ENCODE measurements at regions not wholly inside any gene's neighbourhood (a gene's known extent, or its start where the extent isn't known, plus 50 kb on each side); places are given as distances from the start of the nearest gene placed in this dataset.
"Not testable (repeated sequence)": the region's sequence is repeated elsewhere in the genome, so short reads cannot be mapped to it uniquely, and the experiment has no call there.

DNA sequence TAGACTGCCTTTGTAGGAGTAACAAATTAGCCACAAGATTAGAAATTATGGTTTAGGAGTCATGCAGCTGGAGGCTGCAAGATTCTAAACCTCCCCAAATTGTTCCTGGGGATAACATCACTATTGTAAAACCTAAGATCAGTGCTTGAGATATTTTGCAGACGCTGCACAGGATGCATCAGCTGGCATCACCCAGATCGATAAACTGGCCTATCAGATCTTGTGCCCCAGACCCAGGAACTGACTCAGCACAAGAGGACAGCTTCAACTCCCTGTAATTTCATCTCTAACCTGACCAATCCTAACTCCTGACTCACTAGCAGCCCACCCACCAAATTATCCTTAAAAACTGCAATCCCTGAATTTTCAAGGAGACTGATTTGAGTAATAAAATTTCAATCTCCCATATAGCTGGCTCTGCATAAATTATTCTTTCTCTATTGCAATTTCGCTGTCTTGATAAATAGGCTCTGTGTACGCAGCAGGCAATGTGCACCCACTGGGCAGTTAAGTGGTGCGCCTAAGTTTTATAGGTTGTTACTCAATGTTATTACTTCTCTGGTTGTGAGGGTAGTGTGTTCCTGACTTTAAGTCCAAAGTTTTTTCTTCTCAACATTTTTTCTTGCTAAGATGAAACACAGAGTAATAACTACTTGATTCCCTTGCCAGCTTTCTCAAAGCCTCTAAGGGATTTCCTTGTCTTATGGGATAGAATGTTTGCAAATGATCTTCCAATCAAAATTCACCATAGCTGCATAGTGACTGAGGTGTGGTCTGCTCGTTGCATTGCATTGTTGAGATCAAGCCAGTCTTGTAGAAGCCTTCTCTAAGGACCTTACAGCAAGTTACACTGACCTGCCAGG is 312.3 kb upstream of the DKK2 start:
- Mint-ChIP-seq H3K27me3 (ENCODE audit: unreplicated experiment) (no peaks in the 10 kb centered on the region), H3K4me1 (ENCODE audit: low read depth, unreplicated experiment) (peaks cover 5% of the 10 kb centered on the region), H3K36me3 (ENCODE audit: unreplicated experiment) (no peaks in the 10 kb centered on the region), H3K4me3 (ENCODE audit: unreplicated experiment) (no peak overlapping the region), H3K27ac (ENCODE audit: unreplicated experiment) (no peak overlapping the region), H3K9me3 (ENCODE audit: unreplicated experiment) (no peaks in the 10 kb centered on the region)
- no peak for TF ChIP-seq CTCF (IDR thresholded peaks at IDR 0.05; ENCODE audit: partially characterized antibody, unreplicated experiment)
- DNase-seq, result no peak

DNA sequence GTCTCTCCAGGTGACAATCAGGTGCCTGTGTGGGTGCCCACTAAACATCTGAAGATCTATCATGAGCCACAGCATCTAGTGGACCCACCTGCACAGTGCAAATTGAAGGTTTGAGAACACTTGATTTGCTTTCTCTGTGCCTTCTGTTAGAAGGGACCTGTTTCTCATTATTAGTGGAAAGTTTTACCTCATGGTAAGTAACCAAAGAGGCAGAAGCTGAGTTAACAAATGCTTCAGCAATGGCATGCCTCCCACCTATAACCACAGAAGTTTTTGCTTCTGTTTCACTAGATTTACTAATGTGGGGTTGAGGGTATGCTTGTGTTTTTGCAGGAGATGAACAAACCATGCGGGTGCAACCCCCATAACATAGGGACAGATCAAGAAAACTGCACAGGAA is 297.4 kb upstream of the DKK2 start:
- H3K4me3 Mint-ChIP-seq (ENCODE audit: unreplicated experiment), result no peak overlapping the region
- H3K36me3 Mint-ChIP-seq (ENCODE audit: unreplicated experiment), result peaks cover 3% of the 10 kb centered on the region
- TF ChIP-seq CTCF (IDR thresholded peaks at IDR 0.05; ENCODE audit: partially characterized antibody, unreplicated experiment), result no peak
- no peak for DNase-seq
- H3K9me3 Mint-ChIP-seq (ENCODE audit: unreplicated experiment), result peaks cover 2% of the 10 kb centered on the region
- H3K27ac Mint-ChIP-seq (ENCODE audit: unreplicated experiment), result no peak overlapping the region
- peaks cover 3% of the 10 kb centered on the region for H3K27me3 Mint-ChIP-seq (ENCODE audit: unreplicated experiment)
- no peaks in the 10 kb centered on the region for H3K4me1 Mint-ChIP-seq (ENCODE audit: low read depth, unreplicated experiment)

GRCh38 chr4:107332656-107333055 is 296.5 kb upstream of the DKK2 start:
- not testable (repeated sequence) for DNase-seq; H3K9me3 Mint-ChIP-seq (ENCODE audit: unreplicated experiment); H3K4me1 Mint-ChIP-seq (ENCODE audit: low read depth, unreplicated experiment); H3K27ac Mint-ChIP-seq (ENCODE audit: unreplicated experiment); H3K27me3 Mint-ChIP-seq (ENCODE audit: unreplicated experiment); H3K4me3 Mint-ChIP-seq (ENCODE audit: unreplicated experiment)
- peaks cover 10% of the 10 kb centered on the region for H3K36me3 Mint-ChIP-seq (ENCODE audit: unreplicated experiment)

- TF ChIP-seq CTCF (IDR thresholded peaks at IDR 0.05; ENCODE audit: partially characterized antibody, unreplicated experiment), result no peak
- peaks cover 10% of the 10 kb centered on the region for H3K36me3 Mint-ChIP-seq (ENCODE audit: unreplicated experiment)
- peaks cover 2% of the 10 kb centered on the region for H3K9me3 Mint-ChIP-seq (ENCODE audit: unreplicated experiment)
Measured at GRCh38 chr4:107330916-107331315, 294.8 kb upstream of the DKK2 start.

GRCh38 chr4:107319386-107319785 is 283.3 kb upstream of the DKK2 start:
- no peaks in the 10 kb centered on the region for H3K27me3 Mint-ChIP-seq (ENCODE audit: unreplicated experiment)
- no peaks in the 10 kb centered on the region for H3K4me1 Mint-ChIP-seq (ENCODE audit: low read depth, unreplicated experiment)
- no peak for TF ChIP-seq CTCF (IDR thresholded peaks at IDR 0.05; ENCODE audit: partially characterized antibody, unreplicated experiment)
- no peaks in the 10 kb centered on the region for H3K36me3 Mint-ChIP-seq (ENCODE audit: unreplicated experiment)
- H3K4me3 Mint-ChIP-seq (ENCODE audit: unreplicated experiment), result no peak overlapping the region
- no peak for DNase-seq
- H3K9me3 Mint-ChIP-seq (ENCODE audit: unreplicated experiment), result no peaks in the 10 kb centered on the region
- no peak overlapping the region for H3K27ac Mint-ChIP-seq (ENCODE audit: unreplicated experiment)

More at GRCh38 chr4:107330916-107331315, 294.8 kb upstream of the DKK2 start:
- no peak overlapping the region for H3K4me3 Mint-ChIP-seq (ENCODE audit: unreplicated experiment)
- peaks cover 3% of the 10 kb centered on the region for H3K27me3 Mint-ChIP-seq (ENCODE audit: unreplicated experiment)
- DNase-seq, result no peak
- no peak overlapping the region for H3K27ac Mint-ChIP-seq (ENCODE audit: unreplicated experiment)
- no peaks in the 10 kb centered on the region for H3K4me1 Mint-ChIP-seq (ENCODE audit: low read depth, unreplicated experiment)
